Umbilical cord (tissue), 1 donor: ENCODE measurements at regions not wholly inside any gene's neighbourhood (a gene's known extent, or its start where the extent isn't known, plus 50 kb on each side); places are given as distances from the start of the nearest gene placed in this dataset.

Experiments used
- DNase-seq: peaks from one replicate; pipeline ENCODE4 v3.0.0-alpha.2; 2015; ENCODE audit warnings: low spot score

GRCh38 chr9:23431459-23431858, 394.6 kb downstream of the ELAVL2 start:
- DNase-seq, result no peak

GRCh38 chr9:23434654-23435053, 391.4 kb downstream of the ELAVL2 start:
- no peak for DNase-seq

- no peak for DNase-seq
Observed at GRCh38 chr9:23438299-23438907, 387.6 kb downstream of the ELAVL2 start.

GRCh38 chr9:23441275-23441674, 384.8 kb downstream of the ELAVL2 start:
- DNase-seq, result no peak

- no peak for DNase-seq
Observed at GRCh38 chr9:23444658-23445057, 381.4 kb downstream of the ELAVL2 start.

- DNase-seq, result peak; percentile 24
Observed at GRCh38 chr9:23447166-23447565, 378.9 kb downstream of the ELAVL2 start.

GRCh38 chr9:23447944-23448343, 378.1 kb downstream of the ELAVL2 start:
- no peak for DNase-seq

GRCh38 chr9:23451802-23452418, 374.1 kb downstream of the ELAVL2 start:
- DNase-seq, result no peak

- no peak for DNase-seq
Observed at GRCh38 chr9:23464275-23464674, 361.8 kb downstream of the ELAVL2 start.

GRCh38 chr9:23467276-23467675, 358.8 kb downstream of the ELAVL2 start:
- DNase-seq, result no peak

- no peak for DNase-seq
Observed at GRCh38 chr9:23477908-23478307, 348.1 kb downstream of the ELAVL2 start.

- no peak for DNase-seq
Observed at GRCh38 chr9:23483566-23483965, 342.5 kb downstream of the ELAVL2 start.

- peak; percentile 71 for DNase-seq
Observed at GRCh38 chr9:23492126-23493002, 333.7 kb downstream of the ELAVL2 start.

GRCh38 chr9:23493219-23493618, 332.8 kb downstream of the ELAVL2 start:
- no peak for DNase-seq

- DNase-seq, result no peak
Observed at GRCh38 chr9:23496489-23497136, 329.4 kb downstream of the ELAVL2 start.

- DNase-seq, result no peak
Observed at GRCh38 chr9:23497137-23497504, 328.9 kb downstream of the ELAVL2 start.

GRCh38 chr9:23502004-23502403, 324.0 kb downstream of the ELAVL2 start:
- no peak for DNase-seq

GRCh38 chr9:23522952-23523351, 303.1 kb downstream of the ELAVL2 start:
- no peak for DNase-seq

- DNase-seq, result no peak
Observed at GRCh38 chr9:23524607-23525155, 301.4 kb downstream of the ELAVL2 start.

GRCh38 chr9:23526806-23527205, 299.2 kb downstream of the ELAVL2 start:
- peak; percentile 73 for DNase-seq

- no peak for DNase-seq
Observed at GRCh38 chr9:23532282-23532681, 293.8 kb downstream of the ELAVL2 start.
